Prostate gland (tissue), 2 donors: ENCODE measurements at regions not wholly inside any gene's neighbourhood (a gene's known extent, or its start where the extent isn't known, plus 50 kb on each side); places are given as distances from the start of the nearest gene placed in this dataset.

Experiments used
- CTCF ChIP-seq, 4 experiments: fragments of 200-600 bp in 2 of 4; fragments of 450-650 bp in 2 of 4; sonication (generic) in 2 of 4; IDR thresholded peaks; 1 replicate in 3 of 4; 2 replicates in 1 of 4; pipeline ENCODE4 v1.5.1; 2016 to 2019; ENCODE audit warnings: antibody characterized with exemption in 4 of 4, mild to moderate bottlenecking in 2 of 4, moderate library complexity in 2 of 4
- POLR2A ChIP-seq: fragments of 450-650 bp; IDR thresholded peaks from one replicate; pipeline ENCODE4 v1.6.1; 2016; ENCODE audit warnings: antibody characterized with exemption, mild to moderate bottlenecking
- POLR2AphosphoS5 ChIP-seq: sonication (generic); formaldehyde crosslinking; IDR thresholded peaks from one replicate; pipeline ENCODE4 v1.6.1; 2017; ENCODE audit warnings: antibody characterized with exemption

GRCh38 chr3:174387736-174388135 is 471.4 kb upstream of the NAALADL2 start:
- TF ChIP-seq CTCF (IDR thresholded peaks at IDR 0.05): no peak
- no peak for TF ChIP-seq POLR2A
- TF ChIP-seq POLR2AphosphoS5: no peak
